ENCODE measurements at regions not wholly inside any gene's neighbourhood (a gene's known extent, or its start where the extent isn't known, plus 50 kb on each side); places are given as distances from the start of the nearest gene placed in this dataset.

GRCh38 chr3:74415731-74416130, 198.7 kb downstream of the CNTN3 start:
- TF ChIP-seq CREM (CRISPR knock-in tag; IDR thresholded peaks at IDR 0.05) = no peak
- no peak for TF ChIP-seq CTCF (IDR thresholded peaks at IDR 0.05)
- TF ChIP-seq GABPB1 (CRISPR knock-in tag; IDR thresholded peaks at IDR 0.05) = no peak
- TF ChIP-seq NR1H2 (CRISPR knock-in tag; IDR thresholded peaks at IDR 0.05) = no peak
- no peak for TF ChIP-seq SP1 (CRISPR knock-in tag; conservative IDR thresholded peaks at IDR 0.05)
- no peak for TF ChIP-seq ZNF425 (CRISPR knock-in tag; conservative IDR thresholded peaks at IDR 0.05)
- TF ChIP-seq FOXP1 (CRISPR knock-in tag; IDR thresholded peaks at IDR 0.05; ENCODE audit: borderline replicate concordance) = no peak
- TF ChIP-seq IRF1 (CRISPR knock-in tag; IDR thresholded peaks at IDR 0.05) = no peak
- no peak for TF ChIP-seq MAX (CRISPR knock-in tag; IDR thresholded peaks at IDR 0.05)
- TF ChIP-seq ZNF138 (CRISPR knock-in tag; conservative IDR thresholded peaks at IDR 0.05) = no peak
- no peak for TF ChIP-seq ZNF281 (CRISPR knock-in tag; IDR thresholded peaks at IDR 0.05)
- no peak for TF ChIP-seq ZBTB21 (CRISPR knock-in tag; IDR thresholded peaks at IDR 0.05; ENCODE audit: borderline replicate concordance)
- TF ChIP-seq KAT7 (CRISPR knock-in tag; IDR thresholded peaks at IDR 0.05; ENCODE audit: borderline replicate concordance) = no peak
- no peak for TF ChIP-seq ESRRA (CRISPR knock-in tag; IDR thresholded peaks at IDR 0.05; ENCODE audit: borderline replicate concordance)
